ENCODE measurements at regions not wholly inside any gene's neighbourhood (a gene's known extent, or its start where the extent isn't known, plus 50 kb on each side); places are given as distances from the start of the nearest gene placed in this dataset.
"Not testable (repeated sequence)": the region's sequence is repeated elsewhere in the genome, so short reads cannot be mapped to it uniquely, and the experiment has no call there.

DNA sequence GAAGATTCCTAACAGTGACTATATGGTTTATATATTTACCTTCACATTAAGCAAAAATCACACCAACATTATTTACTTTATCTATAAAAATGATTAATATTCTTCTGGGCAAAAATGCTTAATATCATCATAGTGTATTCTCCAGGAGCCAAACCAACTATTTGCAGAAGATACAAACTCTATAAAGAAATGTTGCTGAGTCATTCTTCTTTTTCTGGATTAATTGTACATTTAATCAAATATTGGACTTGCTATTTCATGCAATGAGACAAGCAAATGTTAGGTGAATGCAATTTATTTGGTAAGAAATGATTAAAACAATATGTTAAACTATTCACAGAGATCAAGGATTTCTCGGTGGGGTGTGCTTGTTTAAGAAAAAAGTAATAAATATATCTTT lies 1075.8 kb downstream of the PCDH9 start:
- DNase-seq (ENCODE audit: low read depth, low spot score), result no peak

DNA sequence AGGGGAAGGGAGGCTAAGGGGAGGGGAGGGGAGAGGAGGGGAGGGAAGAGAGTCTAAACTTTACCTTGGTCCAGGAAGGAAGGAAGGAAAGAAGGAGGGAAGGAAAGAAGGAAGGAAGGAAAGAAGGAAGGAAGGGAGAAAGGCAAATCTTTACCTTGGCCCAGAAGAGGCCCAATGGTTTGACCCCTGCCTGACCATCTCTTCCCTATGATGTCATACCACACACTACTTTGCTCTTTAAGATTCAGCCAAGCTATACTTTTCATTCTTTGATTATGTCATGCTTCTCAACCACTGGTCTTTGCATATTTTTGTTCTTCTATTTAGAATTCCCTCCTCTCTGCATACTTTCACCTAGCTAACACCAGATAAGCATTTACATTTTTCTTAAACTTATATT lies 1077.5 kb downstream of the PCDH9 start:
- no peak for DNase-seq (ENCODE audit: low read depth, low spot score)

DNA sequence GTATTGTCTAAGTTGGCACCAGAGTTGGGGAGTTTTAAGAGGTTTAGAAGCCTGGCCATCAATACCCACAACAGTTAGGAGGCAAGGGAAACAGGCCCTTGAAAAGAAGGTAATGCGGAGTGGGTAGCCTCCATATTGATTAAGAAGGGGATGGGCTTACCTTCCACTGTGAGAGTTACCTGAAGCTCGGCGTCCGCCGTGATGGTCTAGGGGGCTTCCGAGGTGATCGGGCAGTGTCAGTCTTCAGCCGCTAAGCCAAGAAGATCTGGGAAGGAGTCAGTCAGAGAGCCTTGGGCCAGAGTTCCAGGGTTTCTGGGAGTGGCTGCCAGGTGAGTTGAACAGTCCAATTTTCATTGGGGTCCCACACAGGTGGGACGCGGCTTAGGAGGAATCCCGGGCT lies 1085.8 kb downstream of the PCDH9 start:
- not testable (repeated sequence) for DNase-seq (ENCODE audit: low read depth, low spot score)

DNA sequence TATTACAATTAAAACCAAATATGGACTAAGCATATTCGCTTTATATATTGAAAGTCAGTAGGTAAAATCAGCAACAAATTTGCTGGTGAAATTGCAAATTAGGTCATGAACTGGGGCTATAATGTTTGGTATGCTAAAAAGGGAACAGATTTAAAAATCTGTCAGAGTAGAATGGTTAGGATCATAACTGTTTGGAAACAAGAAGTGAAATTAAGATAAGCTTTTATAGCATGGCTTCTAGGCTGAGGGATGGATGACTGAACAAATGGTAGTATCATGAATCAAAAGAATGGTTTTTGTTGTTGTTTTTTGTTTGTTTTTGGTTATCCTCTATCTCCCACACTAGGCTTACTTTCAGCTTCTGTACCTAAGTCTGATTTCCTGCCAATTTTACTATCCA lies 1090.4 kb downstream of the PCDH9 start:
- DNase-seq (ENCODE audit: low read depth, low spot score), result no peak

DNA sequence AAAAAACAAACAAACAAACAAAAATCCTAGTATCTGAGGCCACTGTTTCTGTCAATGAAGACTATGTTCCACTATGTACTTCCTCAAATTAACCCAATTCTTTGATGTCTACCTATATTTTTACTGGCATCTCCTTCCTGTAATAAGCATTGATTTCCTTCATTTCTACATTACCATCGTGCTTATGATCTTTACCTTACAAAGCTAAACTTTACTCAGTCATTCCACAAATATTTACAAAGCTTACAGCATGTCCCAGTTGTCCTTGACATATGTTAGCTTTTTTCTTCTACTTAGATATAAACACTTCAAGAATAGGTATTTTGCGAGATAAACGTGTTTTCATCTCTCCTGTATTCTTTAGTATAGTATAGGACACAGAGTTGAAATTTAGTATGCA lies 1090.9 kb downstream of the PCDH9 start:
- DNase-seq (ENCODE audit: low read depth, low spot score), result no peak

DNA sequence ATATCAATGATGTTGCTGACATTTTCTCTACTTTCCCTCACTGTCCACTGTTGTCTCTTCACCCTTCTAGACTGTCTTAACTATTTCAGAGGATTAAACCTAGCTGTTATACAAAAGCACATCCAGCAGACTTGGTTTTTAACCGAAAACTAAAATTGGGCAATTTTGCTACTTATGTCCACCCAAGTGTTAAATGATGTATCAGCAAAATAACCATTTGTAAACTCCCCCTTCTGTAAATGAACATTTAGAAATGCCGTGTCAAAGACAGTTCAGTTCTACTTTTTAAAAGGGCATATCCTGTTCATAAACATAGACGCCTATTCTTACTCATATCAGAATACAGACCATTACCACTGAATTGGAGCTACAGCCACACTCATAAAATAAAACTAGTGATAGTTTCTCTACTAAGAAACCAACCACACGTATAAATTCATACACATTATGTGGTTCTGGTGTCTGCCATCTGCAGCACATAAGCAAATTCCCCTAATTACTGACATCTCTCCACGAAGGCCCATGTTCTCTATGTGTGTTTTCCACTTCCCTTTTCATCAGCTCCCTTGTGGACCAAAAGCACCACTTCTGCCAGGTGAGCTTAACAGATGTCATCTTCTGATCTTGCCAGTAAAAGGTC lies 1091.8 kb downstream of the PCDH9 start:
- no peak for DNase-seq (ENCODE audit: low read depth, low spot score)

DNA sequence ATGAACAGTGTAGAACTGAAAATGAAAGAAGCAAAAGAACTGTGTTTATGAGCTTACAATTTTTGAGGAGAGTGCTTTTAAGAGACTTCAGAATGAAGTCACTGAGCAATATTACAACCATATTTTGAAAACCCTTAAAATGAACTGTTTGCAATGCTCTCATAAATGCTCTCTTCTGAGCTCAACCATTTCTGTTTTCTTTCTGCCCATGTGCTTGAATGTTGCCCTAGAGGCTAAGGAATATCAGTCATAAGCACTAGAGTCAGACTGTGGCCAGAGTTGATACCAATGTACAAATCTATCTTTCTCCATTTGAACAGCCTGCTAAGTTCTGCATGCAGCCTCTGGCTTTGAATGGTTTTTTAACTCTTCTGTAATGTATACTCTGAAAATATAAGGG lies 1092.8 kb downstream of the PCDH9 start:
- no peak for DNase-seq (ENCODE audit: low read depth, low spot score)

DNA sequence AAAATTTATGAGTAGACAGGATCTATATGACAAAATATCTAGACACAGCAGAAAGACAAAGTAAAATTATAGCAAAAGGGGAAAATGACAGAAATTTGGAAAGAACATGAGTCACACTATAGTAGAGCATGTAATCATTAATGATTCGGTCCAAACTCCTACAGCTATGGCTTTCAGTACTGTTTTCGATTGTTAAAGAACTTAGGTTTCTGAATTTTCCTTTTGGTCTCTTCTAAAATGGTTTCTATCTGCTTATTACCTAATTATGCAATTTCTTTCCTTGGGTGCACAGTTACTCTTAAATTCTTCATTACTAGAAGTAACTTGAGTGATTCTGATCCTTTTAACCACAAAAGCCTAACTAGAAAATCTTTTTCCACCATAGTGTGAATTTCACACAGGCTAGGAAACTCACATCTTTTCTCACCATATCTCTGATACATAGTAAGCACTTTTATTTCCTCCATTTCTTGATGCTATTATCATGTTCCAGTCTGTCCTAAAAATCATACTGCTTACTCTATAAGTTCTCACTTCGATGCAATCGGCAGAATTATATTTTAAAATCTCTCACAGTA lies 1101.4 kb downstream of the PCDH9 start:
- no peak for DNase-seq (ENCODE audit: low read depth, low spot score)

DNA sequence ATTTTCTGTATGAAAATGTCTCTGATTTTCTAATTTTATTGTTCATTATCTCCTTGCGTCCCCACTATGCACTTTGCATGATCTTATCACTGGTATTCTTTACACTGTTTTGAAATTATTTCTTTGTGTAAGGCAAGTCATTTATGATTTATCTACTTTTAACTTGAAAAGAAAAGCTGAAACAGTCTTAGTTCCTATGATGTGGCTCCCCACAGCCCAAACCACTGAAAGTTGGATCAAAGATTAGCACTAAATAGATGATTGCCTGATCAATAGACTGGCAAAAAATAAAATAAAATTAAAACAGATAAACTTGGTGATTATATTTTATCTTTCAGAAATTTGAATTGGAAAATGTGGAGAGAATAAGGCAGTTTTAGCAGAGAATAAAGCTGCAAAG lies 1101.9 kb downstream of the PCDH9 start:
- no peak for DNase-seq (ENCODE audit: low read depth, low spot score)

DNA sequence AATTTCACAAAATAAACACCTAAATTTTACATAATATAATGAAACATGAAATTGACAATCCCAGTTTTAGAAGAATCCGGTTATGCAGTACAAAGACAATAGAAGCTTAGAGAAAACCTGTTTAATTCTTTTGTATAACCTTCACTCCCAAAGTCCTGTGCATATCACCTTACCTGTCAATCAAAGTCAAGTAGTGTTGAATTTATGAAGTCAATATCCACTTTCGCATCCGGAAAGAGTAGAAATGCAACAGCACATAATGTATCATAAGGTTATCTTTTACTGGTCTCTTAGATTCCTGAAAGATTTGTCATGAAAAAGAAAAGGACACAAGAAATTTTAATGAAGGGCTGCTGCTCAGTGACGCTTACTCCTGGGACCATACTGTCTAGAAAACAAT lies 1112.6 kb downstream of the PCDH9 start:
- DNase-seq (ENCODE audit: low read depth, low spot score), result no peak

DNA sequence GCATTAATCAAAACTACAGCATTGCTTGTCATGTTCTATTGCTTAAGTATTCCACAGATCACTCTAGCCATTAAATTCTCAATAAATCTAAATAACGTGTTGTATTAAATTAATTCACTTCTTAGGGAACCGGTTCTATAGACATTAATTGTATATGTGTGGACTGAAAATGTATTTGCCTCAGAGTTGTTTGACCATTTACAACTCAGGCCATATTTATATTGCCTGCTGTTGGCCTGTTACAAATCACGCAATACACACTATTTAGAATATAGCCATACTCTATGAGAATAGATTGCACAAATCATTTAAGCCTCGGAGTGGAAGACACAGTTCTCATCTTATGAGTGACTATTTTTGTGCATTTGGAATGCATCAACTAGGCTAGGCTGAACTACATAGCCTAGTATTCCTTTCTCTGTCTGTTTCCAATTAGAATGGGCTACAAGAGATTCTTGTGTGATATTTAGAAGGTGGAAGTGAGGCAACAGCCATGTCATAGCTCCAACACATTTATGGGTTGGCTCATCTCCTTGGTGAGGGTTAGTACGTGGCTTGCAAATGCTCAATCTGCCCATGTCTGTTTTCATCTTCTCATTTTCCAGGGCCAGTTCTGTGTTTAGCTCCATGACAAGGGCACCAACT lies 1116.1 kb downstream of the PCDH9 start:
- no peak for DNase-seq (ENCODE audit: low read depth, low spot score)

DNA sequence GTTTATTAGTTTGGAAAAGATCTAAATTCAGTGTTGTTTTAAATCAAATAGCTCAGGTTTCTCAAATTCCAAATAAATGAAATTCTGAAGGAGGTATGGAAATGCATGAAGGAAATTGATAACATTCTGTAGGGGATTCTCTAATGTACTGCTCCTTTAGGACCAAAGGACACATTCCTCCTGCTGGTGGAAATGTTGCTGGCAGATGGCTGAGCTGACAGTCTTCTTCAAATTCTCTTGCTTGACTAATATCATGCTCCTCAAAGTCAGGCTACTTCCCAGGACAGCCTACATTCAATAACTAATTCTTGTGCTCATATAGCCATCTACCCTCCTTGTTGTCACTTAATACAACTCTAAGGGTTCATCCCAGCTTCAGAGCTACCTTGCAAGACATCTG lies 1118.5 kb downstream of the PCDH9 start:
- DNase-seq (ENCODE audit: low read depth, low spot score), result no peak

DNA sequence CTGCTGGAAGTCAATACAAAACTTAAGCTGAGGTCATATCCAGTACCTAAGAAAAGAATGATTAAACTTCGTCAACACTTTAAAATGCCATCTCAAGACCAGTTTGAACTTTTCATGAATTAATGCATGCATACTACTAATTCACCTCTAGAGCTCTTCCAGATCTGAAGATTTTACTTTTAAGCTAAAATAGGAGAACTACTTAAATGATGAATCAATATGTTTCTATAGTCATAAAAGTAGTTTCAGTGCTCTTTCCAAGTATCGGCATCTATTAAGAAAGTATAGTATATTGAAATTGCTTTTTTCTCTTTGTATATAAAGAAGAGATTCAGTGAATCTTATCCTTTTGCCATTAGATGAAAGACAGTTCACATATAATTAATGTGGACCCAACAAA lies 1123.9 kb downstream of the PCDH9 start:
- DNase-seq (ENCODE audit: low read depth, low spot score), result no peak

DNA sequence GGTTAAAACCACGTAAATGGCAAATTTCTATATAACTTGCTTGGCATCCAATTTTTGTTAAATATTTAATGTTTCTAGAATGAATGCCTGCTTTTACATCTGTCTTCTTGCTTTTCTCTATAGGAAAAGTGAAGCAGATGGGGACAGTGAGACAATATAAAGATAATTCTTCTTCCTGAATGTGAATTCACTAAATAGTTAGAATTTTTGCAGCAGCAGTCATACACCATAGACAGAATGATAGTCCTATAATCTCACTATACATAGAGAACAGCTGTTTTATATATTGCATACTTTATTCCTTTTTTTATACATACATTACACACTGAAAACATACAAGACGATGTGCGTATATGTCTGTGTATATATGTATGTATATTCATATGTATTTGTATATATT lies 1127.3 kb downstream of the PCDH9 start:
- DNase-seq (ENCODE audit: low read depth, low spot score), result no peak

DNA sequence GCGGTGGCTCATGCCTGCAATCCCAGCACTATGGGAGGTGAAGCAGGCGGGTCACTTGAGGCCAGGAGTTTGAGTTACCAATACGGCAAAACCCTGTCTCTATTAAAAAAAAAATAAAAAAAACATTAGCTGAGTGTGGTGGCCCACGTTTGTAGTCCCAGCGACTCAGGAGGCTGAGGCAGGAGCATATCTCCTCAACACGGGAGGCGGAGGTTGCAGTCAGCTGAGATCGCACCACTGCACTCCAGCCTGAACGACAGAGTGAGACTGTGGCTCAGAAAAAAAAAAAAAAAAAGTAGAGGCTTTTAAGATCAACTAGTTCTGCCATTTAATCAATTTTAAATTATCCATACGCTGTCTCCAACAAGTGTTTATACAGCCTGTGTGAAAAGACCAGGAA lies 1130.3 kb downstream of the PCDH9 start:
- no peak for DNase-seq (ENCODE audit: low read depth, low spot score)

DNA sequence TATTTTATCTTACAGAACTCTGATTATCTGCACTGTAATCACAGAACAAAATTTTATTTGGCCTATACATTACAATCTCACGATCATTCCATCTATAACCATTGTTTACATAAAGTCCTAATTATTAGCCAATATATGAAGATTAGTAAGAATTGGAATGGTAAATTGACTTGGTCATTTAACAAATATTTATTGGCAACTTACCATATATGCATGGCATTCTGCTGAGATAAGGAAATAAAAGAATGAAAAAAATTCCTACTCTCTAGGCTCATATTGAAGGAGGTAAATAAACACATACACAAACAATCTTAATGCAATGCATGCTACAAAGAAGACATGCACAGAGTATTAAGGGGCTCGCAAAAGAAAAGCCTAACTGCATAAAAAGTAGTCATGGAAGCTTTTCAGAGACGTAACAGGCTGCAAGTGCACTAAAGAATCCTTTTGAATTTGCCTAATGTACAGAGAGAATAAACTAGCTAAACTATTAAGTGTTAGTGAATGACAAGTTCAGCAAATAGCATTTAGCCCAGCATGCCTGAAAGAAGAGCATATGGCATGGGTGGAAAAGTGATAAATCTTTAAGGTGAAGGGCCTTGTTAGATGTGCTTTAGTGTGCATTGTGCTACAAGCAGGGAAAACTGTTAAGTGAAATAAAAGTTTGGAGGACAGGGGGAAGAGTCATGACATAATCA lies 1131.1 kb downstream of the PCDH9 start:
- DNase-seq (ENCODE audit: low read depth, low spot score), result no peak

DNA sequence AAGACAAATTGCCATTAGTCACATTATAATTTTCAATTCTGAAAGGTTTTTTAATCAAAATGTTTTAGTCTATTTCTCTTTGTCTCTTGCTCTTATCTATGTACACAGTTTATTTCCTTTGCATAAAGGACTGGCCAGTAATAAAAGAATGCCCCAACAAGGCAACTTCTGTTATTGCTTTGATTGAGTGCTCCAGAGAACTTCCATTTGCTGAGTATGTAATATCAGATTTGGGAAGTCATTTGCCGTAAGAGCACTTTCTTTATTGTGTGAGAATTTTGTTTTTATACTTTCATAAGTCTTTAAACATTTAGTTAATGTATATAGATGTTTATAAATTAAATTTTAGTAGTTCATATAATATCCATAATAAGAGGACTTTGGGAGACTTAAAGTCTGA lies 1140.4 kb downstream of the PCDH9 start:
- DNase-seq (ENCODE audit: low read depth, low spot score), result no peak

DNA sequence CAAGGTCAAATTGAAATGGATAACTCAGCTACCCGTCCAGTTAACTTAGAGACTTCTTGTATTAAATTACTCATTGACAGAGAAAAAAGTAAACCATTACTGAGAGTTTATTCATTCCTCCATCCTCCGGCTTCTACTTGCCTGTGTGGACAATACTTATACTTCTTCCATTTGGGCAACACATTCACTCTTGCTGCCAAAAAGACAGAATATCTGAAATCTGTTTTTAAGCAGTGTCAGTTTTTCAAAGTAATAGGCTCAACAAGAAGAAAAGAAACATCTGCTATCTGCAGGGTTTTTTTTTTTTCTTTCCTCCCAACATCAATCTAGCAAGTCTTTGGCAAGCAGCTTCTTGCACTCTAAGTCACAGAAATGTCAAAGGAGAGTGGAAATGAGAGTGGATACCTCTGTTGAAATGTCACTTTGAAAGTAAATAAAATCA lies 1142.8 kb downstream of the PCDH9 start:
- DNase-seq (ENCODE audit: low read depth, low spot score), result no peak

DNA sequence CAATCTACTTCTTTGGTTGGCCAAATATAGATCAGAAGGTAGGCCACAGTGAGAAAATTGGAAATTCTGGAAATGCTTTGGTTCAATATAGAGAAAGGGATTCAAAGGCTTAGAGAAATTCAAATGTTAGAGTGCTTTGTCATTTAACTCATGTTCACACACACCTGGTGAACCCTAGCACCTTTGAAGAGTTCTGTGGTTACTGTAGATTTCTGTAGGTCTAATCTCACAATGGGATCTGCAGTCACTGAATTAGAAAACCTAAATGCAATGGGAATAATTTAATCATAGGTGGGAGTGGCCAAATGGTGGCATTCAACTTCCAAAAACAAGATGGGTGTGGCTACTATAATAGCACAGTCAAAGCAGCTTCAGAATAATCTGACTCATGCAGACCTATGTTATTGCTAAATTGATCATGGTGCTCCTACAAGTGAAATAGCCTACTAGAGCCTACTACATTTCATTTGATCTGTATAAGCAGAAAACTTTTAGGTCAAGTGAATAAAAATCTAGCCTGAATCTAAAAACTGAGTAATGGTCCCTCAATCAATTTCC lies 1152.9 kb downstream of the PCDH9 start:
- no peak for DNase-seq (ENCODE audit: low read depth, low spot score)

DNA sequence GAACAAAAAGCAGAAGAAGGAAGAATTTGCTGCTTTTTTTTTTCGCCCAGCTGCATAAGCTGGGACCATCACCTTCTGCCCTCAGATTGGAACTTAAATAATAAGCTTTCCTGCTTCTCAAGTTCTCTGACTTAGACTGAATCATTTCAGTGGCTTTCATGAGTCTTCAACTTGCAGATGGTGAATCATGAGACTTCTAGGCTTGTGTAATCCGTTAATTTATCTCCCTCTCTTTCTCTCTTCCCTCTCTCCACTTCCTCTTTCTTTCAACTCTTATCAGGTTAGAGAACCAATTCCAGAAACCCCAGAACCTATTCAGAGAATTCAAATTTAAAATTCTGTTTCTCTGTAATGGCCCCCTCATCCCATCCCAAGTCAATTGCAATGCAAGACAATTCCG lies 1153.7 kb downstream of the PCDH9 start:
- DNase-seq (ENCODE audit: low read depth, low spot score), result no peak

DNA sequence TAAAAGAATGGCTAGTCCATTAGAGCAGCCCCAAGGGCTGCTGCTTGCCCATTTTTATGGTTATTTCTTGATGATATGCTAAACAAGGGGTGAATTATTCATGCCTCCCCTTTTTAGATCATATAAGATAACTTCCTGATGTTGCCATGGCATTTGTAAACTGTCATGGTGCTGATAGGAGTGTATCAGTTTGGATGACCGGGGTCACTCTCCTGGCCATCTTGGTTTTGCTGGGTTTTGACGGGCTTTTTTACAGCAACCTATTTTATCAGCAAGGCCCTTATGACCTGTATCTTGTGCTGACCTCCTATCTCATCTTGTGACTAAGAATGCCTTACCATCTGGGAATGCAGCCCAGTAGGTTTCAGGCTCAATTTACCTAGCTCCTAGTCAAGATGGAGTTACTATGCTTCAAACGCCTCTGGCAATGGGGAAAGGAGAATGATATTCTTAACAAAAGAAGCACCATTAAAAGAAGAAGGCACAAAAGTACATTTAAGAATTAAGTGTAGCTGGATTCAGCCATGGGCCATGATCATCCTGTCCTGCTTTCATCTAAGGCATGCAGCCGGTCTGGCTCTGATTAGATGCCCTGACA lies 1156.0 kb downstream of the PCDH9 start:
- no peak for DNase-seq (ENCODE audit: low read depth, low spot score)

DNA sequence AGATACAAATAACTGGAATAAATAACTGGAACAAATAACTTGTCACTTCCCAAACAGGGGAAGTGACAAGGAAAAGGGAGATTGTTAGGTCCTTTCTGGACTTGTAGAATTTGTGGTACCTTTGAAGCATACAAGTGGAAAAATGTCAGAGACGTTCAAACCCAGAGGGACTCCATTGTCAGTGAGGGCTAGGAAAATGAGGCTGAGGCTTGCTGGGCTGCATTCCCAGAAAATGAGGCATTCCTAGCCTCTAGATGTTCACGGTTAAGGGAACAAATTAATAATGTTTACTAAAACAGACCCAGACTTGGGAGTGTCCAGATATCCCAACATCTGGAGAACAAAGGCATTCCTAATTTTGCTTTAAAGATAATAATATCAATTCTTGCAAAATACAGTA lies 1158.0 kb downstream of the PCDH9 start:
- DNase-seq (ENCODE audit: low read depth, low spot score), result not testable (repeated sequence)

Data from smooth muscle cell of the brain vasculature (primary cell).